Glomerular visceral epithelial cell (primary cell): ENCODE measurements at regions not wholly inside any gene's neighbourhood (a gene's known extent, or its start where the extent isn't known, plus 50 kb on each side); places are given as distances from the start of the nearest gene placed in this dataset.
"Not testable (repeated sequence)": the region's sequence is repeated elsewhere in the genome, so short reads cannot be mapped to it uniquely, and the experiment has no call there.

ENCODE experiments used
- DNase-seq: peaks from one replicate; pipeline ENCODE4 v3.0.0-alpha.2; 2016; ENCODE audit errors: extremely low spot score

DNA sequence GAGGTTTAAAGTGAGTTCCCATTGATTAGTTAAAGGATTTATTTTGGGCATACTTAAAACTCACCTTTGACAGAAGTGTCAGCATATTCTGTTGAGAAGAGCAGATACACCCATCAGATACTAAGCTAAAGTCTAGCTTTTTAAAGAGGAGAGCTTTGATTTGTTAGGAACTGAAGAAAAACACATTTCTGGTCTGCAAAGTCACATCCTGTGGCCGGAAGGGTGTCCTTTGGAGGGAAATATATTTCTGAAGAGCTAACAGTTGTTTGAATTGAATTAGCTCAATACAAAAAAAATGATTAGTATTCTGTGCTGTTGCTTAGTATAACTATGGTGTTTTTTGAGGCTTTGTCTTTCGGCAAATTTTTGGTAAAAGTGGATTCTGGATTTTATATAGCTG, 302.7 kb downstream of the RFPL4B start:
- no peak for DNase-seq

- DNase-seq: no peak
These were observed 304.1 kb downstream of the RFPL4B start for GRCh38 chr6:112651239-112651638.

DNA sequence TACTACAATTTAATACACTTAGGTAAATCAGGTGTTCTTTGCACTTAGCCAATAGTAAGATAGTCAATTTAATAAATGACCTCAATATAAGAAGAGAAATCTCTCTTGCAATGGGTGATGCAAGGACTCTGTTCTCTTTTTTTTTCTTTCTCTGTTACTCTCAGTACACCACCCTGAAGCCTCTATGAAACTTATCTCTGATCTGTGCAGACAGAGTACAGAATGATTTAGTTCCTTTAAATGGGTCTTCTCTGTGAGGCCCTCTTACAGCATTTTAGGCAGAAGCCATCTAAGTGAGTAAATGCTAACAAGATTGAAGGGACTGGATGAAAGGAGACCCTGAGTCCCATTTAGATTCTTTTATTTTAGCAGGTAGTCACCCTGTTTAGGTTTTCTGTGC, 312.8 kb downstream of the RFPL4B start:
- DNase-seq: no peak

- no peak for DNase-seq
These were observed 313.5 kb downstream of the RFPL4B start for GRCh38 chr6:112660626-112661025.

DNA sequence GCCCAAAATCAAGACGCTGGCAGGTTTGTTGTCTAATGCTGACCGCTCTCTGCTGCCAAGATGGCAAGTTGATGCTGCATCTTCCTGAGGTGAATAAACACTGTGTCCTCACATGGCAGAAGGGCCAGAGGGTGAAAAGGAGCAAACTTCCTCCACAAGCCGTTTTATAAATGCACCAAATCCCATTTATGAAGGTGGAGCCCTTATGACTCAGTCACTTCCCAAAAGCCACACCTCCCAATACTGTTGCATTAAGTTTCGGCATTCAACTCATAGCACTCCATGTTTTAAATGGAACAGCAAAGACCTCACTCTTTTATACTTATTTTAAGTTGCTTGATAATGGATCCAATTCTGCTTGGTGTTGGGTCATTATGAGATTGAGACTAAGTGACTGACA, 316.6 kb downstream of the RFPL4B start:
- DNase-seq: no peak

- no peak for DNase-seq
These were observed 318.0 kb downstream of the RFPL4B start for GRCh38 chr6:112665114-112665513.

DNA sequence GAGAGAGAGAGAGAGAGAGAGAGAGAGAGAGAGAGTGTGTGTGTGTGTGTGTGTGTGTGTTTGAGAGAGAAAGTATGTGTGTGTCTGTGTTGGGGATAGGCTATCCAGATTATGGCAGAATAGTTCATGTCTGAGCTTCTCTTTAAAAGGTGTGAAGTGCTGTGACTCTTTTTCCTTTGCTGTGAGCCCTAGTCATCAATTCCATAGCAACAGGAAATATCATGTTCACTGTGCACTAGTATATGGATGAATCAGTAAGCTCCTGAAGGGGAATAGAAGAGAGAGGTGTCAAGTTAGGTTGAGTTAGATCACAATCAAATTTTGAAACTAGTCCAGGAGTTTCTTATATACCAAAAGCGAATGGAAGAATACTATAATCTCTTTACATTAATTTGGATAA, 318.7 kb downstream of the RFPL4B start:
- no peak for DNase-seq

- DNase-seq: no peak
These were observed 320.3 kb downstream of the RFPL4B start for GRCh38 chr6:112667427-112667826.

DNA sequence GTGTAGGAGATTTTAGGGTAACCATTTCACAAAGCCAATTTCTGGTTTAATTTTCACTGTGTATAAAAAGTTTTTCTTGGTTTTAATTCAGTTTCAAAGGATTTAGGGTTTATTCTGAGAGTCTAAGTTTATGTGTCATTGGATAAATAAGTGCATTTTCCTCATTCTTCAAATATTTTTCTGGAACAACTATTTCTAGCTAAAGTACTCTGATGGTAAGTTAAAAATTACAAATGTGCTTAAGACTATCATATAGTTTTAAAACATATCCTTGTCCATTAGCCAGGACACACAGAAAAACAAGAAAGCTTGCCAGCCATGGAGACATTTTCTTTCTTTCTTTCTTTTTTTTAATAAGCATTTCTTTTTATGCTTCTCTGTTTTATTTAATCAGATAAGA, 333.0 kb downstream of the RFPL4B start:
- DNase-seq: no peak

- no peak for DNase-seq
These were observed 334.9 kb downstream of the RFPL4B start for GRCh38 chr6:112682071-112682470.

- no peak for DNase-seq
These were observed 336.0 kb downstream of the RFPL4B start for GRCh38 chr6:112683106-112683505.

DNA sequence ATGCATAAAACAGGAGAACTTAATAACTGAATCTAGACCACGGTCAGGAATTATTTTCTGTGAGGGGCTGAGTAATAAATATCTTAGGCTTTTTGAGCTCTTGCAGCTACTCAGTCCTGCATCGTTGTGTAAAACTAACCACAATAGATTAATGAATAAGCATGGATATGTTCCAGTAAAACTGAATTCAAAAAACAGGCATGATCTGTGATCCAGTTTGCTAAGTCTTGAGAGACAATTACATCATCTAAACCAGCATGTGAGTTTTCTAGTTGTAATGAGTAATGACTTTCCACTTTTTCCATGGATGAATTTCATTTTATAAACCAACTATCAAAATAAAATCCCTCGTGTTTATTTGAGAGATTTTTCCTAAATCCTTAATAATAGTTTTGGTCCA, 336.8 kb downstream of the RFPL4B start:
- DNase-seq: peak; percentile 83

DNA sequence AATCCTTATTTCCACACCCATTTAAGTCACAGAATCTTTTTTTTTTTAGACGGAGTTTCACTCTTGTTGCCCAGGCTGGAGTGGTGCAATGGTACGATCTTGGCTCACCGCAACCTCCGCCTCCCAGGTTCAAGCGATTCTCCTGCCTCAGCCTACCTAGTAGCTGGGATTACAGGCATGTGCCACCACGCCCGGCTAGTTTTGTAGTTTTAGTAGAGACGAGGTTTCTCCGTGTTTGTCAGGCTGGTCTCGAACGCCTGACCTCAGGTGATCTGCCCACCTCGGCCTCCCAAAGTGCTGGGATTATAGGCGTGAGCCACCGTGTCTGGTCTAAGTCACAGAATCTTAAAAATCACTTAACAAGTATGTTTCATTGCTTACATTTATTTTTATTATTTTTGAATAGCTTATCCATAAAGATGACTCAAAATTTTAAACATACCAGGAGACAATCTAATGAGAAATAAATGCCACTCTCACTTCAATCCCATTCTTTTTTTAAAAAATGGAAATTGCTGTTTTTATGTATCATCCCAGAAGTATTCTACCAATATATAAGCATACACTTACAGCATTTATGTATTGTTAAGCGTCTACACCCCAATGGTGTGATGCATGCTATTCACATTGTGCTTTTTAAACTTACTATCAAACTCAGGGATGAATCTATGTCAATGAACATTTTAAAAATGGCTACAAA, 338.5 kb downstream of the RFPL4B start:
- not testable (repeated sequence) for DNase-seq

GRCh38 chr6:112688487-112689165, 341.5 kb downstream of the RFPL4B start:
- not testable (repeated sequence) for DNase-seq

DNA sequence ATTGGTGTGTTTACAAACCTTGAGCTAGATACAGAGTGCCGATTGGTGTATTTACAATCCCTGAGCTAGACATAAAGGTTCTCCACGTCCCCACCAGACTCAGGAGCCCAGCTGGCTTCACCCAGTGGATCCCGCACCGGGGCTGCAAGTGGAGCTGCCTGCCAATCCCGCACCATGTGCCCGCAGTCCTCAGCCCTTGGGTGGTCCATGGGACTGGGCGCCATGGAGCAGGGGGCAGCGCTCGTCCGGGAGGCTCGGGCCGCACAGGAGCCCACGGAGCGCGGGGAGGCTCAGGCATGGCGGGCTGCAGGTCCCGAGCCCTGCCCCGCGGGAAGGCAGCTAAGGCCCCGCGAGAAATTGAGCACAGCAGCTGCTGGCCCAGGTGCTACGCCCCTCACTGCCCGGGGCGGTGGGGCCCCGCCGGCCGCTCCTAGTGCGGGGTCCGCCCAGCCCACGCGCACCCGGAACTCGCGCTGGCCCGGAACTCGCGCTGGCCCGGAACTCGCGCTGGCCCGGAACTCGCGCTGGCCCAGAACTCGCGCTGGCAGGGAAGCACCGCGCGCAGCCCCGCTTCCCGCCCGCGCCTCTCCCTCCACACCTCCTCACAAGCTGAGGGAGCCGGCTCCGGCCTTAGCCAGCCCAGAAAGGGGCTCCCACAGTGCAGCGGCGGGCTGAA, 342.2 kb downstream of the RFPL4B start:
- DNase-seq: not testable (repeated sequence)

DNA sequence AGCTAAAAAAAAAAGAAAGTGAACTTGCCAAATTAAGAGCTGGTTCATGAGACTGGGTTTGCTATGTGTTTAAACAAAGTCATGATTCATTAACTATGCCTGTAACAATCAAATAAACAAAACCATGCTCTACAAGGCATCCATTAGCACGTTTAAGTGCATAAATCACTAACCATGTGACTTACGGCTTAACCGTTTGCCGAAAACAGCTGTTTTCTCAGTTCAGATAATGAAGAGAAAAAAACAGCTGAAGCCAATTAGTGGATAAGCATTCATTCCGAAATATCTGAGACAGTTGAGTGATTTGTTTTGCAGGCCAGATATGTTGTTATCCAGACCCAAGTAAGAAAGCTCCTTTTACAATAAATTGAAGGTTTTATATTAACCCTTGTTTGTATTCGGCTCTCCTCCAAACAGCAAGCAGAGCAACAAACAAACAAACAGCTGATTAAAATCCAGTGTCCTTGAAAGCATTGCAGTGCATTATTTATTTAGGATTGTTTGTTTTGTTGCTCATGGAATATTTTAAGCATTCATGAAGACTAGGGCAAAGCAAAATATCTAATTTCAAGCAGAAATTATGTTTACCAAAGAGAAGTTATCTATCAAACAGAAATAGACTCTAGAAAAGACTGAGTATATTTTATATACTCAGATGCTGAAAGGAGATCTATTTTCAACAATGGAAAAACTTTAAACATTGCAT, 343.5 kb downstream of the RFPL4B start:
- DNase-seq: no peak

- peak; percentile 40 for DNase-seq
These were observed 344.2 kb downstream of the RFPL4B start for GRCh38 chr6:112691289-112691688.

DNA sequence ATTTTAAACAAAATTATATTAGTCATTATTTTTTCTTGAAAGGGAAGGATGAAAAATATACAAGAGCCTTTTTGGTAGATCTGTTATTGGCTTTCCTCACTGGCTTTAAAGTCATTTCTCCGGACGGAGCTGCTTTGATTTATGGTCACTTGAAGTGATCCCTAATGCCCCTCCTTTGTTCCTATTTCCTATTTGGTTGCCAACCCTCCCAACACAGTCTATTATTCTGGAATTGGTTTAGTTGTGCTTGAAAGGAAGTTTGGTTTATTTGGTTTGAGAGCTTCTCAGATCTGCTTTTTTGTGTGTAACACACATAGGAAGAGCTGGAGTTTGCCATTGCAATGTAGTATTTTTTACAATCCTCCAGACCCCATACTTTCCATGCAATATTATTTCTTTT, 347.9 kb downstream of the RFPL4B start:
- no peak for DNase-seq

DNA sequence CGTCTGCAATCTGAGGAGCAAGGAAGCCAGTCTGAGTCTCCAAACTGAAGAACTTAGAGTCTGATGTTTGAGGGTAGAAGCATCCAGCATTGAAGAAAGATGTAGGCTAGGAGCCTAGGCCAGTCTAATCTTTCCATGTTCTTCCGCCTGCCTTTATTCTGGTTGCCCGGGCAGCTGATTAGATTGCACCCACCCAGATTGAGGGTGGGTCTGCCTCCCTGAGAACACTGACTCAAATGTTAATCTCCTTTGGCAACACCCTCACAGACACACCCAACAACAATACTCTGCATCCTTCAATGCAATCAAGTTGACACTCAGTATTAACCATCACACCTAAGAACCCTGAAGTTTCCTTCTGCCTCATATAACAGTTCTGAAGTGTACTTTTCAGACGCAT, 350.1 kb downstream of the RFPL4B start:
- no peak for DNase-seq

DNA sequence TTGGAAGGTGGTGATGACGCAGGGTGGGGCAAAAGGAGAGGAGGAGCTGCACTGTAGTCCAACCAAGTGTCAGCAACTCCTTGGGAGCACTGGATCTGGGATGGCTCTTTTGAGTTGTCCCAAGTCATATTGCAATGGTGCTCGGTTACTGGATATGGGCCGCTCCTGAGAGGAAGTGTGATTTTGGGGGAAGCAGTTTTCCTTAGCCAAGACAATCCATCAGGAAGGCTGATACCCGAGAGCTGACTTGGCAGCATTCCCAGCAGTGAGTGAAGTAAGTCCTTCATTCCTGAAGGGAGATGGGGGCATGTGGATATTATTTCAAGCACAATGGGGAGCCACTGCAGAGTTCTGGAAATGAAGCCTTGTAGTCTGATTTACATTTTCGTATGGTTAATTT, 354.1 kb downstream of the RFPL4B start:
- peak; percentile 35 for DNase-seq

GRCh38 chr6:112710710-112711109, 363.6 kb downstream of the RFPL4B start:
- DNase-seq: no peak

GRCh38 chr6:112713402-112713801, 366.3 kb downstream of the RFPL4B start:
- DNase-seq: no peak
